Psoas muscle (tissue), 7 donors: ENCODE measurements at regions not wholly inside any gene's neighbourhood (a gene's known extent, or its start where the extent isn't known, plus 50 kb on each side); places are given as distances from the start of the nearest gene placed in this dataset.

Experiments used
- ATAC-seq, 4 donors: fragments of 200-7000 bp; cut with Tn5 transposase; one replicate each; pipeline ENCODE4 v1.9.1; 2020; ENCODE audit warnings: moderate library complexity in 3 of 4, mild to moderate bottlenecking in 2 of 4
- DNase-seq, 2 donors: peaks; one replicate each; pipeline ENCODE4 v3.0.0-alpha.2; 2020
- H3K27ac ChIP-seq: fragments of 200-600 bp; one replicate; pipeline ENCODE4 v1.8.0; 2022
- H3K27me3 ChIP-seq, 3 donors: fragments of 200-600 bp in 1 of 3; one replicate each; pipeline versions ENCODE4 v1.6.1 to v1.8.0; 2013 to 2022; ENCODE audit warnings: low read length in 2 of 3, mild to moderate bottlenecking in 2 of 3, moderate library complexity in 1 of 3; ENCODE audit not compliant: insufficient read depth in 3 of 3
- H3K36me3 ChIP-seq, 2 donors: fragments of 200-600 bp in 1 of 2; one replicate each; pipeline versions ENCODE4 v1.6.1 to v1.8.0; 2013 to 2022; ENCODE audit warnings: low read depth in 1 of 2, mild to moderate bottlenecking in 1 of 2, moderate library complexity in 1 of 2; ENCODE audit not compliant: insufficient read depth in 1 of 2
- H3K4me1 ChIP-seq: fragments of 200-600 bp; one replicate; pipeline ENCODE4 v1.8.0; 2022
- H3K4me3 ChIP-seq: fragments of 200-600 bp; one replicate; pipeline ENCODE4 v1.8.0; 2022; ENCODE audit warnings: mild to moderate bottlenecking
- H3K9me3 ChIP-seq: fragments of 200-600 bp; one replicate; pipeline ENCODE4 v1.8.0; 2022
- WGBS, 3 donors: extraction: QIAGEN DNeasy Blood & Tissue Kit; methylation state at CpG; one replicate each; pipeline versions ENCODE4 v1.1.6 to v1.1.7; 2013; 5-methylcytosine and 5-hydroxymethylcytosine counted together
- intact Hi-C, 2 donors: fragments of 100-400 bp; cut with DNase I; formaldehyde crosslinking; loops; one replicate each; pipeline versions ENCODE4 v1.11.0 to v1.14.2; 2022
- TF ChIP-seq, protein P1 (sequence below): fragments of 200-600 bp; IDR thresholded peaks from one replicate; pipeline ENCODE4 v1.8.0; 2022; ENCODE audit warnings: antibody characterized with exemption
- donor health status: healthy with polysubstance abuse.
- donor health status: DM: no; HTN: no; CAD: no; lungs with moderate emphysema.
- donor health status: Bipolar disorder and iron deficiency.
- donor health status: healthy.
- donor health status: DM: yes; HTN: yes; CAD: no.
- donor health status: DM: no; HTN: no; CAD: no.
- donor health status: DM: yes; HTN: yes; CAD: no.

DNA sequence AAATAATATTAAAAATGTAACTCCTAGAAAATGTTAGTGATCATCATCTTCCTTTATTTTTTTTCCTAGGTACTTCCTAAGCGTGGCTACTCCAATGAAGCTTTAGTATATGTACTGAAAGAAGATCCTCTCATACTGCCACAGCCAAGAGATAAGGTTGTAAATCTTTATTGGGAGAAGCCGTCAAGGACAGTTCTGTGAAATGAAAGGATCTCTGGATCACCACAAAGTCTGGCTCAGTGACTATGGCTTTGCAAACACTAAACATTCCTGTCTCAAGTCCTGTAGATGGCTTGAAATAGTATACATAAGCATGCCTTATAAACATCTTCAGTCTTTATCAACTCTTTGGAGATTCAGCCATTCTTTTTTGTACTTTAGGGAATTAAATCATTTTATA, 61.2 kb upstream of the DPH5 start:
- Histone ChIP-seq H3K36me3 (no peaks in the 10 kb centered on the region), H3K9me3 (no peaks in the 10 kb centered on the region), H3K4me1 (no peaks in the 10 kb centered on the region), H3K4me3 (no peak overlapping the region), H3K27ac (no peak overlapping the region), H3K27me3 (no peaks in the 10 kb centered on the region)
- DNase-seq (no peak), ATAC-seq (no peak)
- TF ChIP-seq, protein P1, sequence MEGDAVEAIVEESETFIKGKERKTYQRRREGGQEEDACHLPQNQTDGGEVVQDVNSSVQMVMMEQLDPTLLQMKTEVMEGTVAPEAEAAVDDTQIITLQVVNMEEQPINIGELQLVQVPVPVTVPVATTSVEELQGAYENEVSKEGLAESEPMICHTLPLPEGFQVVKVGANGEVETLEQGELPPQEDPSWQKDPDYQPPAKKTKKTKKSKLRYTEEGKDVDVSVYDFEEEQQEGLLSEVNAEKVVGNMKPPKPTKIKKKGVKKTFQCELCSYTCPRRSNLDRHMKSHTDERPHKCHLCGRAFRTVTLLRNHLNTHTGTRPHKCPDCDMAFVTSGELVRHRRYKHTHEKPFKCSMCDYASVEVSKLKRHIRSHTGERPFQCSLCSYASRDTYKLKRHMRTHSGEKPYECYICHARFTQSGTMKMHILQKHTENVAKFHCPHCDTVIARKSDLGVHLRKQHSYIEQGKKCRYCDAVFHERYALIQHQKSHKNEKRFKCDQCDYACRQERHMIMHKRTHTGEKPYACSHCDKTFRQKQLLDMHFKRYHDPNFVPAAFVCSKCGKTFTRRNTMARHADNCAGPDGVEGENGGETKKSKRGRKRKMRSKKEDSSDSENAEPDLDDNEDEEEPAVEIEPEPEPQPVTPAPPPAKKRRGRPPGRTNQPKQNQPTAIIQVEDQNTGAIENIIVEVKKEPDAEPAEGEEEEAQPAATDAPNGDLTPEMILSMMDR = no peak
- 22 to 46% (median 26%) methylated on average over 2 of the region's 2 CpGs for WGBS, 3 donors
- intact Hi-C loops = no loop called here

GRCh38 chr1:101081496-101082488, 56.2 kb upstream of the DPH5 start:
- TF ChIP-seq, protein P1 = no peak
- H3K4me3 ChIP-seq = no peak overlapping the region
- no peak for ATAC-seq

GRCh38 chr1:101080859-101081258, 55.3 kb upstream of the DPH5 start:
- peaks cover 0 to 18% of the 10 kb centered on the region in 2 donors for H3K36me3 ChIP-seq
- WGBS, 3 donors = 71 to 82% (median 82%) methylated on average over 3 of the region's 3 CpGs

More at GRCh38 chr1:101081496-101082488, 56.2 kb upstream of the DPH5 start:
- no peaks in the 10 kb centered on the region for H3K4me1 ChIP-seq
- WGBS, 3 donors = 89 to 93% (median 93%) methylated on average over 8 of the region's 8 CpGs
- H3K9me3 ChIP-seq = no peaks in the 10 kb centered on the region
- DNase-seq = no peak
- H3K27me3 ChIP-seq = no peaks in the 10 kb centered on the region
- peaks cover 0 to 10% of the 10 kb centered on the region in 2 donors for H3K36me3 ChIP-seq
- no peak overlapping the region for H3K27ac ChIP-seq
- intact Hi-C loops = no loop called here

DNA sequence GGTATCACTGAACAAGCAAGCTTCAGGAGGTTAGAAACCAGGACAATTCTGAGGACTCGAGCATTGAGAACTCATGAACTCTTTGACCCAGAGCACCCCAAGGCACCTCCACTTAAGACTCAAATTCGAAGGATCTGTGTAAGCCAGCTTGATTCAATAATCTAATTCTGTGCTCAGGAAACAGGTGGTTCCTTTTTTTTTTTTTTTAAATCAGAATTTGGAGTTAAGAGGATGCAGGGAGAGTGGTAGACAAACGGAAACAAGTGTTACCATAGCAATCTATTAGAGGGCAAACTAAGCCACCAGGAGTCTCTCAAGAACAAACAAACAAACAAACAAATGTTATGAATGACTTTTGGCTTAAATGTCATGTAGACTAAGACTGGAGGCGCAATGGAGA, 53.8 kb upstream of the DPH5 start:
- Histone ChIP-seq H3K9me3 (no peaks in the 10 kb centered on the region), H3K27ac (no peak overlapping the region), H3K4me1 (no peaks in the 10 kb centered on the region), H3K36me3 (peaks cover 0 to 23% of the 10 kb centered on the region in 2 donors), H3K4me3 (no peak overlapping the region), H3K27me3 (no peaks in the 10 kb centered on the region)
- intact Hi-C loops = no loop called here
- DNase-seq (no peak), ATAC-seq (no peak)
- TF ChIP-seq, protein P1 = no peak
- WGBS, 3 donors = 74 to 77% (median 75%) methylated on average over 4 of the region's 4 CpGs

More at GRCh38 chr1:101080859-101081258, 55.3 kb upstream of the DPH5 start:
- Histone ChIP-seq H3K27ac (no peak overlapping the region), H3K4me3 (no peak overlapping the region), H3K9me3 (no peaks in the 10 kb centered on the region), H3K4me1 (no peaks in the 10 kb centered on the region), H3K27me3 (no peaks in the 10 kb centered on the region)
- TF ChIP-seq, protein P1 = no peak
- ATAC-seq = no peak
- DNase-seq = no peak
- intact Hi-C loops = no loop called here
